GM10248 (cell line): ENCODE measurements at regions not wholly inside any gene's neighbourhood (a gene's known extent, or its start where the extent isn't known, plus 50 kb on each side); places are given as distances from the start of the nearest gene placed in this dataset.
"Not testable (repeated sequence)": the region's sequence is repeated elsewhere in the genome, so short reads cannot be mapped to it uniquely, and the experiment has no call there.

Source experiments
- CTCF ChIA-PET: fragments of 300-600 bp; sonication (Branson Sonifier 250); formaldehyde crosslinking; extraction: SDS; loops from one replicate; lab custom pipeline; 2021; ENCODE audit warnings: antibody characterized with exemption; lab: Yijun Ruan, JAX
- POLR2A ChIA-PET: fragments of 350-650 bp; sonication (Branson Sonifier 250); formaldehyde crosslinking; extraction: SDS; loops from one replicate; lab custom pipeline; 2020; ENCODE audit warnings: antibody characterized with exemption; lab: Yijun Ruan, JAX
- DNase-seq: peaks from one replicate; pipeline ENCODE4 v3.0.0; 2012; ENCODE audit errors: extremely low spot score
- TF ChIP-seq, protein P1 (sequence below): IDR thresholded peaks from 2 replicates; pipeline ENCODE4 v1.5.1; 2012; ENCODE audit warnings: mild to moderate bottlenecking, low read depth; ENCODE audit errors: extremely low read depth, missing control alignments, control extremely low read depth

DNA sequence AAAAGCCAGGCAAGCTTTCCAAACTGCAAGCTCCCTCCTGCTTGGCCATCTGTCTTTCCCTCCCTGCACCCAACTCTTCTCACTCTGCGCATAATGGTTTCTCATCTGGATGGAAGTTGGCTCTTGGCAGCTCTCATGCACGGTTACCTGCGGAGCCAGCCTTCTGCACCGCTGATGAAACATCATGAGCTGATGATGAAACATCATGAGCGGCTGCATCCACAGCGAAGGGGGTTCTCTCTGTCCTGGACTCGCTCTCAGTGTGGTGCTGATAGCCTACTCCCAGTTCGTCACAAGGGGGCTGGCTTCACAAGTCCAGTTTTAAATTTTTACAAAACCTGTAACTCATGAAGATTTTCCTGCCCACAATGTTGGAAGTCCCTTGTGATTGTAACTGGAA lies 457.5 kb downstream of the ACTR3B start:
- POLR2A ChIA-PET: no interaction called here
- TF ChIP-seq, protein P1, sequence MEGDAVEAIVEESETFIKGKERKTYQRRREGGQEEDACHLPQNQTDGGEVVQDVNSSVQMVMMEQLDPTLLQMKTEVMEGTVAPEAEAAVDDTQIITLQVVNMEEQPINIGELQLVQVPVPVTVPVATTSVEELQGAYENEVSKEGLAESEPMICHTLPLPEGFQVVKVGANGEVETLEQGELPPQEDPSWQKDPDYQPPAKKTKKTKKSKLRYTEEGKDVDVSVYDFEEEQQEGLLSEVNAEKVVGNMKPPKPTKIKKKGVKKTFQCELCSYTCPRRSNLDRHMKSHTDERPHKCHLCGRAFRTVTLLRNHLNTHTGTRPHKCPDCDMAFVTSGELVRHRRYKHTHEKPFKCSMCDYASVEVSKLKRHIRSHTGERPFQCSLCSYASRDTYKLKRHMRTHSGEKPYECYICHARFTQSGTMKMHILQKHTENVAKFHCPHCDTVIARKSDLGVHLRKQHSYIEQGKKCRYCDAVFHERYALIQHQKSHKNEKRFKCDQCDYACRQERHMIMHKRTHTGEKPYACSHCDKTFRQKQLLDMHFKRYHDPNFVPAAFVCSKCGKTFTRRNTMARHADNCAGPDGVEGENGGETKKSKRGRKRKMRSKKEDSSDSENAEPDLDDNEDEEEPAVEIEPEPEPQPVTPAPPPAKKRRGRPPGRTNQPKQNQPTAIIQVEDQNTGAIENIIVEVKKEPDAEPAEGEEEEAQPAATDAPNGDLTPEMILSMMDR: no peak
- no peak for DNase-seq
- CTCF ChIA-PET: no interaction called here

DNA sequence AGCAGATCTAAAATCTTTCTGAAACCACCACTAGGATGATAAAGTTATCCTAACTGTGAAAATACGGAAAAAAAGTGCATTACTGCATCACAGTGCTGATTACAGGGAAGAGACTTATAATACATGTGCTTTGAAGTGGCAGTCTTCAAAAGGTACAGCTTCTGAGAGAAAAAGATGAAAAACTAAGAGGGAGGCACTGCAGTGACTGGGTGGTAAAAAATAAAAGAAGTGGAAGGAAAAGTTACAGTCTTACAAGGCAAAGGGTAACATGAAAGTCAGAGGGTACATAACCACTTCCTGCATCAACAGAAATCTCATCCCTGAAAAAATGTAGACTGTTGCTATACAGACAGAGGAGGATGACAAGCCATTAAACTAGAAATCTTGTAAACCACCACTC lies 465.3 kb downstream of the ACTR3B start:
- CTCF ChIA-PET: interaction anchor here (1.8 kb wide), 1 partner anchor 17 kb away, joined by 4 read pairs; no protein-coding TSS in a partner anchor
- TF ChIP-seq, protein P1: no peak
- POLR2A ChIA-PET: no interaction called here
- no peak for DNase-seq

DNA sequence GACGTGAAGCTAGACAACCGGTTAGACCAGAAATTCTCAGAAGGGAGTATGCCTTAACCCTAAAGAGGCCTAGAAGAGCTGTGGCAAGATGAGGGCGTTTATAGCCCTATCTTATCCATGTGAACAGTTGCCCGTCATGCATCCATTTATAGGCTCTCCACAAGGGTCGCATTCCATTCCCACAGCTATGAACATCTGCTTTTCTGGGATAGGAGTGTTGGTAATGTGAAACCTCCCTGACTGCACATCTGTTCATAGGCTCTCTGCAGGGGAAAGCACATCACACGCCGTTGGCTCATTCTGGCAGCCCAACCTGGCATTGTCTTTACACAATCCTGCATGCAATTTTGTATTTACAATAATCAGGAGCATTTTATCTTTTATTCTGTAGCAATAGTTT lies 485.6 kb downstream of the ACTR3B start:
- DNase-seq, CTCF ChIA-PET, POLR2A ChIA-PET: not testable (repeated sequence)

DNA sequence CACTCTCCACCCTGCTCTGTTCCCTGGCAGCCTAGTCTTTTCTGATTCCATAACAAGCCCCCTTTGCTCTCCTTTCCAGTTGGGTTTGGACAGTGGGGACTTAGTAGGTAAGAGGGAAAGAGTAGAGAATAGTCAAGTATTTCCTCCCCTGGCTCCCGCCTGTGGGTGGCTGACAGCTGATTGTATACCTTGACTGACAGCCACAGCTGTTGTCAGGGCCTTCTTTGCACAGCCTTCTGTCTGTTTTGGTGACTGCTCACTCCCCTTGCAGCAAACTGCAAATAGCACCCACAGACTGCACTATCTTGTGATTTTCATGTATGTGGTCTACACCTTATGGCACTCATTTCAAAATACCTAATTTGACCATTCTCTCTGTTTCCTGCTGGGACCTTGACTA lies 486.3 kb downstream of the ACTR3B start:
- ChIA-PET POLR2A (no interaction called here), CTCF (interaction anchor here (0.6 kb wide), 1 partner anchor 15 kb away, joined by 3 read pairs; no protein-coding TSS in a partner anchor)
- no peak for DNase-seq
- TF ChIP-seq, protein P1: no peak

DNA sequence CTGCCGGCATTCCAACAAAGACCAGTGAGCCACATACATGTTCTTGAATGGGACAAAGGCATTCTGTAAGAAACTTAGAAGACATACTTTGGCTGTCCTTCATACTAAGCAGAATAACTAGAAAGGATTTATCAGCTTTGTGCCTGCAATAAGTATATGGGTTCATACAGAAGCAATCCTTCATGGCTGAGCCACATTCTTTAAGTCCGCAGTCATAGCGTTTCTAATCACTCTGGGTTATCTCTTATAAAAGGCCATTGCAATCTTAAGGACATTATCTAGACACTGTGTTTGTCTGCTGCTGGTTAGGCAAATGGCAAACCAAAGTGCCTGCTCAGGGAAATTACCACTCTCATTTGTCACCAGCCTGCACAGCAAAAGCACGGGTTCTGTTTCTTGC lies 488.4 kb downstream of the ACTR3B start:
- no peak for DNase-seq
- ChIA-PET POLR2A (no interaction called here), CTCF (no interaction called here)
- TF ChIP-seq, protein P1: no peak

DNA sequence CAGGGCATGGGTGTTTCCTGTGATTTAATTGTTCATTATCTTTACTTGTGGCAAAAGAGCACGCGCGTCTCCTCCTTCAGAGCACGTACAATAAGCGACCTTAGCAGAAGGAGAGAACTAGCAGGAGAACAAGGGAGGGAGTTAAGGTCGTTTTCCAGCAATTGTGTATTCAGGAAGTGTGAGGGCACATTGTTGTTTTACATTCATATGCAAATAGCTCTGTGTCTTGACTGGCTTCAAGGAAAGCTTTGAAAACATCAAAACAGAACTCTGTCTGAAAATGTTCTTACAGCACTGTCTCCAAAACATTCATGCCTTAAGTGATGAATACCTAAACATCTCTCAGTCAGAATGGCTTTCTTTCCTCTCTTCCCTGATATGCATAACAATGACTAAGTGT lies 499.1 kb downstream of the ACTR3B start:
- ChIA-PET POLR2A (no interaction called here), CTCF (no interaction called here)
- TF ChIP-seq, protein P1: no peak
- no peak for DNase-seq

DNA sequence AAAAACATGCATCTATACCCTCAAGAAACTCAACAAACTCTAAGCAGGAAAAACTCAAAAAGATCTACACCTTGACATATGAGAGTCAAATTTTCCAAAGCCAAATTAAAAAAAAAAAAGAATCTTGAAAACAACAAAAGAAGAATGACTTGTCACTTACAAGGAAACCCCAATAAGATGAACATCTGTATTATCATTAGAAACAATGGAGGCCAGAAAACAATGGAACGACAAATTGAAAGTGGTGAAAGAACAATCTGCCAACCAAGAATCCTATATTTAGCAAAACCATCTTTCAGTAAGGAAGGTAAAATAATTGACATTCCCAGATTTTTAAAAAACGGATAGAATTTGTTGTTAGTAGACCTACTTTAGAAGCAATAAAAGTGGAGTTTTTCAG lies 516.8 kb downstream of the ACTR3B start:
- TF ChIP-seq, protein P1: no peak
- POLR2A ChIA-PET: no interaction called here
- CTCF ChIA-PET: no interaction called here
- DNase-seq: no peak
